Keratinocyte (primary cell): ENCODE measurements at regions not wholly inside any gene's neighbourhood (a gene's known extent, or its start where the extent isn't known, plus 50 kb on each side); places are given as distances from the start of the nearest gene placed in this dataset.

ENCODE experiments used
- DNase-seq: peaks from one replicate; pipeline ENCODE4 v3.0.0-alpha.2; 2011; ENCODE audit warnings: low read depth, missing footprints, low spot score
- FAIRE-seq: peaks from 2 replicates; lab custom pipeline; 2011; peaks lifted over from hg19 to GRCh38; lab: Jason Lieb, UNC
- H2AFZ ChIP-seq: 2 replicates; pipeline ENCODE4 v1.6.0; 2012; ENCODE audit warnings: low read length, control low read depth, inconsistent platforms; ENCODE audit not compliant: control insufficient read depth
- H3K27ac ChIP-seq: 2 replicates; pipeline ENCODE4 v1.5.1; 2011; ENCODE audit warnings: low read length; ENCODE audit not compliant: control insufficient read depth, insufficient read depth
- H3K27me3 ChIP-seq: 3 replicates; pipeline ENCODE4 v1.6.0; 2011; ENCODE audit warnings: low read length; ENCODE audit not compliant: control insufficient read depth, insufficient read depth; ENCODE audit errors: extremely low read depth
- H3K36me3 ChIP-seq, 2 experiments: 2 replicates in 1 of 2; 3 replicates in 1 of 2; pipeline ENCODE4 v1.5.1; 2011; ENCODE audit warnings: low read length in 2 of 2, mild to moderate bottlenecking in 1 of 2; ENCODE audit not compliant: control insufficient read depth in 2 of 2, insufficient read depth in 2 of 2; ENCODE audit errors: extremely low read depth in 1 of 2
- H3K4me1 ChIP-seq: 3 replicates; pipeline ENCODE4 v1.5.1; 2011; ENCODE audit warnings: low read length; ENCODE audit not compliant: control insufficient read depth, insufficient read depth; ENCODE audit errors: extremely low read depth
- H3K4me2 ChIP-seq: 3 replicates; pipeline ENCODE4 v1.6.0; 2011; ENCODE audit warnings: low read depth, low read length; ENCODE audit not compliant: control insufficient read depth, insufficient read depth; ENCODE audit errors: extremely low read depth
- H3K4me3 ChIP-seq, 3 experiments: fragments of 200-600 bp in 1 of 3; sonication (generic) in 1 of 3; 2 replicates in 2 of 3; 3 replicates in 1 of 3; pipeline ENCODE4 v1.5.1; 2011 to 2016; ENCODE audit warnings: low read length in 3 of 3, mild to moderate bottlenecking in 3 of 3, control low read depth in 2 of 3, inconsistent platforms in 1 of 3, low read depth in 1 of 3, mixed read lengths in 1 of 3, mixed run types in 1 of 3, moderate library complexity in 1 of 3; ENCODE audit not compliant: control insufficient read depth in 2 of 3, insufficient read depth in 2 of 3; ENCODE audit errors: extremely low read depth in 1 of 3
- H3K79me2 ChIP-seq: 2 replicates; pipeline ENCODE4 v1.6.0; 2012; ENCODE audit warnings: low read length; ENCODE audit not compliant: control insufficient read depth, insufficient read depth
- H3K9ac ChIP-seq: 3 replicates; pipeline ENCODE4 v1.6.0; 2011; ENCODE audit warnings: low read length; ENCODE audit not compliant: control insufficient read depth, insufficient read depth; ENCODE audit errors: extremely low read depth
- H3K9me1 ChIP-seq: 3 replicates; pipeline ENCODE4 v1.6.0; 2011; ENCODE audit warnings: low read length; ENCODE audit not compliant: control insufficient read depth, insufficient read depth; ENCODE audit errors: extremely low read depth
- H3K9me3 ChIP-seq: 2 replicates; pipeline ENCODE4 v1.5.1; 2012; ENCODE audit warnings: low read depth, low read length; ENCODE audit not compliant: control insufficient read depth
- H4K20me1 ChIP-seq: 3 replicates; pipeline ENCODE4 v1.6.0; 2011; ENCODE audit warnings: low read length; ENCODE audit not compliant: control insufficient read depth, insufficient read depth; ENCODE audit errors: extremely low read depth
- CTCF ChIP-seq, 3 experiments: IDR thresholded peaks in 1 of 3; conservative IDR thresholded peaks in 1 of 3; optimal IDR thresholded peaks in 1 of 3; 2 replicates in 2 of 3; 3 replicates in 1 of 3; pipeline versions ENCODE3 to v1.5.1; 2011; ENCODE audit warnings: low read length in 3 of 3, mild to moderate bottlenecking in 3 of 3, moderate library complexity in 2 of 3, control low read depth in 1 of 3, inconsistent platforms in 1 of 3; ENCODE audit not compliant: insufficient read depth in 2 of 3; ENCODE audit errors: extremely low read depth in 1 of 3
- EZH2 ChIP-seq: IDR thresholded peaks from one replicate; pipeline ENCODE4 v1.6.1; 2012; ENCODE audit warnings: inconsistent platforms, mild to moderate bottlenecking, low read length, moderate library complexity
- dilution Hi-C: fragments of 300-500 bp; cut with MboI; formaldehyde crosslinking; loops from one replicate; pipeline ENCODE4 v1.7.0; 2020; ENCODE audit warnings: low sequenced_read_pairs; ENCODE audit not compliant: extremely low pct_ligation_motif_present

- no peak for DNase-seq
- Histone ChIP-seq H2AFZ (no peak overlapping the region), H3K4me3 (no peak overlapping the region), H3K36me3 (no peaks in the 10 kb centered on the region), H3K9me1 (no peaks in the 10 kb centered on the region), H3K9ac (no peak overlapping the region), H3K79me2 (no peaks in the 10 kb centered on the region), H4K20me1 (no peaks in the 10 kb centered on the region), H3K27me3 (no peaks in the 10 kb centered on the region), H3K9me3 (no peaks in the 10 kb centered on the region), H3K4me1 (no peaks in the 10 kb centered on the region), H3K4me2 (no peak overlapping the region), H3K27ac (no peak overlapping the region)
- FAIRE-seq, result no peak
- TF ChIP-seq EZH2, result no peak
- no peak for TF ChIP-seq CTCF (optimal IDR thresholded peaks at IDR 0.05 in 1 of 3, IDR thresholded peaks at IDR 0.05 in 1 of 3, conservative IDR thresholded peaks at IDR 0.05 in 1 of 3; ENCODE audit: extremely low read depth in 1 of 3, insufficient read depth in 2 of 3, low read length in 3 of 3)
- dilution Hi-C loops, result no loop called here
Measured at GRCh38 chr6:122081921-122082320, 317.5 kb upstream of the HSF2 start.

- DNase-seq (no peak), FAIRE-seq (no peak)
- Histone ChIP-seq H3K9me3 (no peaks in the 10 kb centered on the region), H3K9ac (no peak overlapping the region), H3K36me3 (no peaks in the 10 kb centered on the region), H3K9me1 (no peaks in the 10 kb centered on the region), H3K4me2 (no peak overlapping the region), H3K4me3 (no peak overlapping the region), H3K79me2 (no peaks in the 10 kb centered on the region), H3K4me1 (no peaks in the 10 kb centered on the region), H4K20me1 (no peaks in the 10 kb centered on the region), H2AFZ (no peak overlapping the region), H3K27me3 (no peaks in the 10 kb centered on the region), H3K27ac (no peak overlapping the region)
- TF ChIP-seq CTCF (optimal IDR thresholded peaks at IDR 0.05 in 1 of 3, IDR thresholded peaks at IDR 0.05 in 1 of 3, conservative IDR thresholded peaks at IDR 0.05 in 1 of 3; ENCODE audit: extremely low read depth in 1 of 3, insufficient read depth in 2 of 3, low read length in 3 of 3) (no peak), EZH2 (no peak)
- dilution Hi-C loops, result no loop called here
Measured at GRCh38 chr6:122082370-122082769, 317.1 kb upstream of the HSF2 start.
